ENCODE measurements at regions not wholly inside any gene's neighbourhood (a gene's known extent, or its start where the extent isn't known, plus 50 kb on each side); places are given as distances from the start of the nearest gene placed in this dataset.
"Not testable (repeated sequence)": the region's sequence is repeated elsewhere in the genome, so short reads cannot be mapped to it uniquely, and the experiment has no call there.

DNA sequence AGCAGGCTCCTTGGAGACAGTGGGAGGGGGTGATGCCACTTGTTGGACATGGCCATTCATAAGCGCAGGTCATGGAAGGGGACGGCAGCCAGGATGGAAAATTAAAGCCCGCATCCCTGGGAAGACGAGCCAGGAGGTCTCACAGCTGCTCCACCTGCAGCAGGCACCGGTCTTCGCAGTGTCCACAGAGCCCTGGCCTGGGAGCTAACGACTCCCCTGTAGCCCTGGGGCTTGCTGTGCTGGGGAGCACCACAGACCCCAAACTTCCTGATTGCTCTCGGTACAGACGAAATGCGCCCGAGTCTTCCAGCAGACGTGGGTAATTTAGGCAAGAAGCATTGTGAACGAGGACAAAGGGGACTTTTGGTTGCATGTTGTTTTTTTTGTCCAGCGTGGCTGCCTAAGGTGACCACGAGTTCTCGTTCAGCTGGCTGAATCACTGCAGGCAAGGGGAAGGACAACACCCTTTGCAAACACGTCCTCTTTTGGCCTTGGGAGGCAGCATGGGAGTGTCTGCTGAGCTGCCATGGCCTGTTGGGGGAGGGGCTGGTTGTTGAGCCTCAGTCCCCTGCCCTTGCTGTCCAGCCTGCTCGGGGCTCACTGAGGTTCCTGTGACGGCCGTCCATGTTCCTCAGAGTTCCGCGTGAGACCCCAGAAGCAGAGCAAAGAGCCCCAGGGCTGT, 4485.8 kb upstream of the TPTE start:
- H3K4me3 ChIP-seq; FAIRE-seq; H3K27ac ChIP-seq; H3K4me1 ChIP-seq; intact Hi-C loops (cut with DNase I); H3K9me3 ChIP-seq; H3K27me3 ChIP-seq; DNase-seq; H3K36me3 ChIP-seq: not testable (repeated sequence)
- ATAC-seq, result peak; percentile 73 to 91 (median 86)
- WGBS, 2 donors, result no CpG with 5 or more reads among the region's 22 CpGs

DNA sequence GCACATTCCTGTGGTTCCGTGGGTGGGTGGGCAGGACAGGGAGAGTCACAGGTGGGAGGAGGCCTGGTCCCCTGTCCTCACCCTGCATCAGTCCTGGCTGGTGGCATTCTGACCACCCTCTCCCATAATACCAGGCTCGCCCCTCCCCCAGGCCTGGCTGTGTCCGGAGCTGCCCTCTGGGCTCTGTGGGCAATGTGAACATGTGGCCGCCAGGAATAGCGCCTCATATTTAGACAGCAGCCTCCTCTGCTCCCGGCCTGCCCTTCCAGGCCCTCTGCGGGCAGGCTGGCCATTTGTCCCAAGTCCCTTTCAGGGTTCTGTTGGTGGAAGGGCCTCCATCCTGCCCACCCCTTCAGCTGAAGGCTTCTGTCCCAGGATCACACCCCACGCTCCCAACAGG, 4482.2 kb upstream of the TPTE start:
- intact Hi-C loops (cut with DNase I); H3K4me1 ChIP-seq; FAIRE-seq; H3K9me3 ChIP-seq; DNase-seq; H3K27ac ChIP-seq; ATAC-seq; H3K27me3 ChIP-seq; H3K4me3 ChIP-seq; H3K36me3 ChIP-seq: not testable (repeated sequence)
- WGBS, 2 donors, result no CpG with 5 or more reads among the region's 8 CpGs

DNA sequence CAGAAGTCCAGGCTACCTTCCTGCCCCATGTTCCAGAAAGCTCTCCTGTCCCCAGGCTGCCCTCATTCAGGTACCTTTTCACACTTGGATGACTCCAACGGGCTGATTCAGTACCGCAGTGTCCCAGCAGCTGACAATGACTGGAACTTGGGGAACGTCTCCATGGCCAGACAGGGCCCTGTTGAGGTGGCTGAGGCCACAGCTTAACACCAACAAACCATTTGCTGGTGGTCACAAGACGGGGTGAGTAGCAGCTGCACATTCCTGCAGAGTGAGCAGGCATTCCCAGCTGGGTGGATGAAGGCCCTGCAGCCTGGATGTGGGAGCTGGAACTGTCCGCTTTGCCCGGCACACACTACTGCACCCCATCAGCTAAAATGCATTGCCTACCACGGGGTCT, 4481.3 kb upstream of the TPTE start:
- DNase-seq; FAIRE-seq; H3K27me3 ChIP-seq; H3K36me3 ChIP-seq; H3K4me3 ChIP-seq; H3K9me3 ChIP-seq; H3K4me1 ChIP-seq; H3K27ac ChIP-seq; intact Hi-C loops (cut with DNase I): not testable (repeated sequence)
- peak in 1 of 4 donors; percentile 10 for ATAC-seq
- no CpG with 5 or more reads among the region's 7 CpGs for WGBS, 2 donors

- WGBS, 2 donors, result no CpG with 5 or more reads among the region's 21 CpGs
These were observed 4477.7 kb upstream of the TPTE start for GRCh38 chr21:6043430-6044275.

GRCh38 chr21:6044695-6045094, 4476.7 kb upstream of the TPTE start:
- H3K4me1 ChIP-seq; intact Hi-C loops (cut with DNase I); FAIRE-seq; DNase-seq; H3K4me3 ChIP-seq; H3K9me3 ChIP-seq; H3K27me3 ChIP-seq; H3K36me3 ChIP-seq; H3K27ac ChIP-seq: not testable (repeated sequence)
- no CpG with 5 or more reads among the region's 13 CpGs for WGBS, 2 donors
- peak in 1 of 4 donors; percentile 51 for ATAC-seq

More at GRCh38 chr21:6043430-6044275, 4477.7 kb upstream of the TPTE start:
- H3K27ac ChIP-seq; H3K4me3 ChIP-seq; intact Hi-C loops (cut with DNase I); FAIRE-seq; H3K4me1 ChIP-seq; H3K9me3 ChIP-seq; H3K36me3 ChIP-seq; H3K27me3 ChIP-seq: not testable (repeated sequence)
- ATAC-seq, result peak in 3 of 4 donors; percentile 41 to 81 (median 74)
- DNase-seq, result peak in 1 of 6 donors; percentile 0

GRCh38 chr21:6049930-6050329, 4471.5 kb upstream of the TPTE start:
- FAIRE-seq; H3K4me3 ChIP-seq; DNase-seq; H3K36me3 ChIP-seq; H3K27me3 ChIP-seq; H3K27ac ChIP-seq; H3K9me3 ChIP-seq; intact Hi-C loops (cut with DNase I); H3K4me1 ChIP-seq; ATAC-seq: not testable (repeated sequence)
- no CpG with 5 or more reads among the region's 17 CpGs for WGBS, 2 donors

DNA sequence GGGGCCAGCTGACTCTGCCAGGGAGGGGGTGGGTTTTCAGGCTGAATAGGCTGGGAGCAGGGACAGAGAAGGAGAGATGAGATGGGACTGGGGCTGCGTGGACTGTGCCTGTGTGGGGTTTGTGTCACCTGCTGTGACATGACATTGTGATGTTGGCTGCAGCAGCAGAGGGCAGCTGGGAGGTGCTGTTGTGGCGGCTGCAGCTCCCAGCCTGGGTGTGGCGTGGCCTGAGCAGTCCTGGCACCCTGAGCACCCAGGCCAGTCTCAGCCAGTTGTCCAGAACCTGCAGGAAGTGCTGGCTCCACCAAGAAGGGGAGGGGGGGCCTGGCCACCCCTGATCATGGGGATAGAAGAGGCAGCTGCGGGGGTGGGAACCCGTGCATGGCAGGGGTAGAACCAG, 4469.3 kb upstream of the TPTE start:
- WGBS, 2 donors, result no CpG with 5 or more reads among the region's 5 CpGs
- H3K27ac ChIP-seq; H3K36me3 ChIP-seq; H3K9me3 ChIP-seq; DNase-seq; H3K4me1 ChIP-seq; FAIRE-seq; H3K4me3 ChIP-seq; intact Hi-C loops (cut with DNase I); H3K27me3 ChIP-seq: not testable (repeated sequence)
- peak in 2 of 4 donors; percentile 32 to 48 for ATAC-seq

- H3K27ac ChIP-seq; H3K9me3 ChIP-seq; DNase-seq; intact Hi-C loops (cut with DNase I); H3K36me3 ChIP-seq; H3K4me1 ChIP-seq; FAIRE-seq; H3K4me3 ChIP-seq; ATAC-seq; H3K27me3 ChIP-seq: not testable (repeated sequence)
- WGBS, 2 donors, result no CpG with 5 or more reads among the region's 25 CpGs
These were observed 4468.2 kb upstream of the TPTE start for GRCh38 chr21:6053145-6053544.

DNA sequence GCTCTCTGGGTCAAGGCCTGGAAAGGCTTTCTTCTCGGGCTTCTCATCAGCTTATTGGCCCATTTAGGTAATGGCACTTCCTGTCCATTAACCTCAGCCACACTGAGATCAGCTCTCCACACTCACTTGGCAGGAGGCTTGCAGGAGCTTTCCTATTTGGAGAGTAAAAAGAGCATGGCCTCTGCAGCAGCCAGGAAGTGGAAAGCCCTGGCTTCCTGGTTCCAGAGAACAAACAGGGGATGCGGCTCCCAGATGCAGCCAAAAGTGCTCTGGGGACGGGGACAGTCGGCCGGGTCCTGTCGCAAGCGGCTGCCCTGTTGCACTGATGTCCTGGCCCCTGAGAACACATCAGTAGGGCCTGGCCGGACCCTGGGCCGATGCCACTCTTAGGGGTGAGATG, 4462.4 kb upstream of the TPTE start:
- H3K4me1 ChIP-seq; FAIRE-seq; DNase-seq; intact Hi-C loops (cut with DNase I); H3K4me3 ChIP-seq; H3K27me3 ChIP-seq; H3K36me3 ChIP-seq; H3K27ac ChIP-seq; H3K9me3 ChIP-seq: not testable (repeated sequence)
- ATAC-seq, result peak in 1 of 4 donors; percentile 29
- no CpG with 5 or more reads among the region's 9 CpGs for WGBS, 2 donors

- H3K27ac ChIP-seq; intact Hi-C loops (cut with DNase I); H3K27me3 ChIP-seq; FAIRE-seq; H3K9me3 ChIP-seq; H3K36me3 ChIP-seq; DNase-seq; H3K4me3 ChIP-seq; H3K4me1 ChIP-seq: not testable (repeated sequence)
- WGBS, 2 donors, result no CpG with 5 or more reads among the region's 21 CpGs
- ATAC-seq, result peak; percentile 74 to 91 (median 87)
These were observed 4461.2 kb upstream of the TPTE start for GRCh38 chr21:6060054-6060681.

DNA sequence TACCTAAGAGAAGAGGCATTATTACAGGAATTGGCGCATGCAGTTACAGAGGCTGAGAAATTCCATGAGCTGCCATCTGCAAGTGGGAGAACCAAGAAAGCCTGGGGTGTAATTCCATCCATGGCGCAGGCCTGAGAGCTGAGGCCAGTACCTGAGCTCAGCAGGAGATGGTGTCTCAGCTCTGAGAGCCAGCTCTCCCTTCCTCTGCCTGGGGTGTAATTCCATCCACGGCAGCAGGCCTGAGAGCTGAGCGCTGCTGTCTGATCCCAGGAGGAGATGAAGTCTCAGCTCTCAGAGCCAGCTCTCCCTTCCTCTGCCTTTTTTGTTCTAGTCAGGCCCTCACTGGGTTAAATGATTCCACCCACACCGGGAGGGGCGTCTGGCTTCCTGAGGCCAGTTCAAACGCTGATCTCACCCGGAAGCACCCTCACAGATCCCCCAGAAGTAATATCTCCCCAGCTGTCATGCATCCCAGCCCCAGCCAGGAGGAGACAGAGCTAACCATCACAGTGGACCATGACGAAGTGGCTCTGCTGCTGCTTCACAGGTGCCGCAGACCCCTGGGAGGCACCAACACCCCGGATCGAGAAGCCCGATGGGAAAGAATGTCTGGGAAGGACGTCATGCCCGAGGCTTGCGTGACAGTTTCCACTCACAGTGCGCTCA, 4454.9 kb upstream of the TPTE start:
- intact Hi-C loops (cut with DNase I); H3K27ac ChIP-seq; DNase-seq; H3K27me3 ChIP-seq; H3K9me3 ChIP-seq; FAIRE-seq; H3K4me1 ChIP-seq; ATAC-seq; H3K36me3 ChIP-seq; H3K4me3 ChIP-seq: not testable (repeated sequence)
- no CpG with 5 or more reads among the region's 17 CpGs for WGBS, 2 donors

Data from pancreas (tissue), 10 donors.